Calu3 (cell line): ENCODE measurements at regions not wholly inside any gene's neighbourhood (a gene's known extent, or its start where the extent isn't known, plus 50 kb on each side); places are given as distances from the start of the nearest gene placed in this dataset.

Source experiments
- BruUV-seq: library from RNA; stranded (reverse); fragments of 400-500 nt; replicated peaks from 2 replicates; lab custom pipeline; 2021; lab: Mats Ljungman, UMichigan
- CTCF ChIA-PET: fragments of 300-600 bp; sonication (Branson Sonifier 250); formaldehyde crosslinking; loops from one replicate; lab custom pipeline; 2022; ENCODE audit warnings: antibody characterized with exemption; lab: Charles Lee
- DNase-seq: peaks from one replicate; pipeline ENCODE4 v3.0.0; 2022
- H3K27ac Mint-ChIP-seq: one replicate; pipeline ENCODE4 v1.8.0; 2022; ENCODE audit warnings: mixed read lengths; ENCODE audit not compliant: unreplicated experiment
- H3K27me3 Mint-ChIP-seq: one replicate; pipeline ENCODE4 v1.8.0; 2022; ENCODE audit warnings: mixed read lengths; ENCODE audit not compliant: unreplicated experiment
- H3K36me3 Mint-ChIP-seq: one replicate; pipeline ENCODE4 v1.8.0; 2022; ENCODE audit warnings: mild to moderate bottlenecking, moderate library complexity, mixed read lengths; ENCODE audit not compliant: insufficient read depth, unreplicated experiment
- H3K4me1 Mint-ChIP-seq: one replicate; pipeline ENCODE4 v1.8.0; 2022; ENCODE audit warnings: mild to moderate bottlenecking, low read depth, mixed read lengths; ENCODE audit not compliant: unreplicated experiment
- H3K4me3 Mint-ChIP-seq: one replicate; pipeline ENCODE4 v1.8.0; 2022; ENCODE audit warnings: mild to moderate bottlenecking, low read depth, moderate library complexity, mixed read lengths; ENCODE audit not compliant: unreplicated experiment
- H3K9me3 Mint-ChIP-seq: one replicate; pipeline ENCODE4 v1.8.0; 2022; ENCODE audit warnings: low read depth, mixed read lengths; ENCODE audit not compliant: unreplicated experiment
- CTCF ChIP-seq: fragments of 200-600 bp; IDR thresholded peaks from one replicate; pipeline ENCODE4 v1.8.0; 2022; ENCODE audit warnings: antibody characterized with exemption; ENCODE audit not compliant: unreplicated experiment
- intact Hi-C: fragments of 100-400 bp; cut with micrococcal nuclease; formaldehyde crosslinking; loops from one replicate; pipeline ENCODE4 v1.10.0; 2022; ENCODE audit not compliant: unreplicated experiment

- peaks cover 35% of the 10 kb centered on the region for H3K27me3 Mint-ChIP-seq
- DNase-seq, result no peak
- CTCF ChIA-PET, result interaction anchor here (0.7 kb wide), 1 partner anchor 471 kb away, joined by 5 read pairs; no protein-coding TSS in a partner anchor
- intact Hi-C loops, result no loop called here
- H3K27ac Mint-ChIP-seq, result no peak overlapping the region
- no peaks in the 10 kb centered on the region for H3K9me3 Mint-ChIP-seq
- no peak for TF ChIP-seq CTCF
- no peaks in the 10 kb centered on the region for H3K4me1 Mint-ChIP-seq
- H3K4me3 Mint-ChIP-seq, result no peak overlapping the region
- no TSS peak for BruUV-seq
- no peaks in the 10 kb centered on the region for H3K36me3 Mint-ChIP-seq
Observed at GRCh38 chr4:75229806-75230570, 284.2 kb downstream of the RCHY1 start.

DNA sequence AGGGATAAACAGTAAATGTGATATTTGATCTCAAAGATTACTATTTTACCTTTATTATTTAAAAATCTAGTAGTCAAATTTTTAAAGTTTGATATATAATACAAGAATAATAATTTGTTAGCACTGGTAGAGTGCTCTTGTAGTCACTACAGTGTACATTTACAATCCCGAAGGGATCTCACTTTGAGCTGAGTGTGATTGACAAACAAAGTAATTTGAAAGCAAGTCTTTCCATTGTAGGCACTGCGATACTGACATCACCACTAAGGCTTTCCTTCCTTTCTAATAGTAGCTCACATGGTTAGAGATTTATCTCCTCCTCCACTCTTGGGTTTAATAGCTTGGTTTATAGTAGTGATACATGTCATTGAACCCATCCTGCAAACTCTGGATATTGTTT, 280.6 kb downstream of the PARM1 start:
- no peaks in the 10 kb centered on the region for H3K4me1 Mint-ChIP-seq
- no TSS peak for BruUV-seq
- TF ChIP-seq CTCF, result no peak
- CTCF ChIA-PET, result no interaction called here
- H3K27ac Mint-ChIP-seq, result no peak overlapping the region
- intact Hi-C loops, result no loop called here
- no peak for DNase-seq
- no peaks in the 10 kb centered on the region for H3K36me3 Mint-ChIP-seq
- peaks cover 2% of the 10 kb centered on the region for H3K9me3 Mint-ChIP-seq
- H3K27me3 Mint-ChIP-seq, result peaks cover 13% of the 10 kb centered on the region
- H3K4me3 Mint-ChIP-seq, result no peak overlapping the region

DNA sequence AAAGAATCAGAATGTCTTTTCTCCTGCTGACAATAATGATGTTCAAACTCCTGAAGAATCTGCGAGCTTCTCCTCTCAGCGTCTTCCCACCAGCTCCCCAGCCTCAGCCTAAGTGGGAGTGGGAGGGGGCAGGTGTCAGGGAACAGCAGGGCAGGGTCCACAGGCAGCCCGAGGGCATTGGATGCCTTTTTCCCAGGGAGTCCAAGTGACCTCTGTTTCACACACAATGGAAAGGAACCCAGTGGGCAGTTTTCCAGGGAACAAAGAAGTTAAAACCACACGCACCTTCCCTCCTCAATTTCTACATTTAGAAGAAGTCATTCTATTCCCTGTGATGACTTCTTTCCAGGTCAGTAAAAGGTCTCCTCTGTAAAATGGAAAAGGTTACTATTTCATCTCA, 278.5 kb downstream of the PARM1 start:
- no TSS peak for BruUV-seq

GRCh38 chr4:75207902-75208301, 275.0 kb downstream of the PARM1 start:
- peaks cover 24% of the 10 kb centered on the region for H3K27me3 Mint-ChIP-seq
- no peak overlapping the region for H3K4me3 Mint-ChIP-seq
- no peaks in the 10 kb centered on the region for H3K36me3 Mint-ChIP-seq
- BruUV-seq, result no TSS peak
- intact Hi-C loops, result no loop called here
- CTCF ChIA-PET, result no interaction called here
- H3K4me1 Mint-ChIP-seq, result no peaks in the 10 kb centered on the region
- H3K27ac Mint-ChIP-seq, result no peak overlapping the region
- no peak for DNase-seq
- no peak for TF ChIP-seq CTCF
- H3K9me3 Mint-ChIP-seq, result no peaks in the 10 kb centered on the region

More for the DNA sequence above, 278.5 kb downstream of the PARM1 start:
- Mint-ChIP-seq H3K9me3 (no peaks in the 10 kb centered on the region), H3K36me3 (no peaks in the 10 kb centered on the region), H3K27ac (no peak overlapping the region), H3K4me1 (no peaks in the 10 kb centered on the region), H3K4me3 (no peak overlapping the region), H3K27me3 (peaks cover 13% of the 10 kb centered on the region)
- intact Hi-C loops, result no loop called here
- TF ChIP-seq CTCF, result no peak
- DNase-seq, result no peak
- CTCF ChIA-PET, result interaction anchor here (0.8 kb wide), 1 partner anchor 295 kb away, joined by 3 read pairs; no protein-coding TSS in a partner anchor
